HCT116 (cell line): ENCODE measurements at regions not wholly inside any gene's neighbourhood (a gene's known extent, or its start where the extent isn't known, plus 50 kb on each side); places are given as distances from the start of the nearest gene placed in this dataset.

ENCODE experiments used
- CTCF ChIP-seq, 3 experiments: fragments of 200-600 bp in 1 of 3; sonication (generic) in 1 of 3; IDR thresholded peaks in 2 of 3; conservative IDR thresholded peaks in 1 of 3; 2 replicates each; pipeline ENCODE4 v1.5.1; 2012 to 2017; ENCODE audit warnings: low read depth in 2 of 3, low read length in 2 of 3, antibody characterized with exemption in 1 of 3, borderline replicate concordance in 1 of 3, control low read depth in 1 of 3, mild to moderate bottlenecking in 1 of 3, mixed read lengths in 1 of 3, mixed run types in 1 of 3, moderate library complexity in 1 of 3; ENCODE audit not compliant: insufficient read depth in 1 of 3
- EGR1 ChIP-seq: IDR thresholded peaks from 2 replicates; pipeline ENCODE4 v1.6.1; 2012; ENCODE audit warnings: low read depth
- EZH2 ChIP-seq: fragments of 200-600 bp; sonication (generic); IDR thresholded peaks from 2 replicates; pipeline ENCODE4 v1.6.1; 2017; ENCODE audit warnings: antibody characterized with exemption, mixed run types
- EZH2phosphoT487 ChIP-seq: fragments of 200-600 bp; IDR thresholded peaks from 2 replicates; pipeline ENCODE4 v1.6.1; 2018; ENCODE audit warnings: antibody characterized with exemption, borderline replicate concordance
- POLR2A ChIP-seq: IDR thresholded peaks from 2 replicates; pipeline ENCODE4 v1.7.0; 2011; ENCODE audit warnings: borderline replicate concordance; ENCODE audit not compliant: insufficient read depth, insufficient read length; ENCODE audit errors: extremely low read depth
- POLR2AphosphoS5 ChIP-seq: IDR thresholded peaks from 2 replicates; pipeline ENCODE4 v1.6.1; 2011; ENCODE audit warnings: mild to moderate bottlenecking, low read depth, low read length, moderate library complexity
- RAD21 ChIP-seq: IDR thresholded peaks from 2 replicates; pipeline ENCODE4 v1.6.1; 2012; ENCODE audit warnings: low read depth, mild to moderate bottlenecking
- SP1 ChIP-seq: IDR thresholded peaks from 2 replicates; pipeline ENCODE4 v1.6.1; 2012; ENCODE audit warnings: low read depth
- SRF ChIP-seq: IDR thresholded peaks from 2 replicates; pipeline ENCODE4 v1.6.1; 2012; ENCODE audit warnings: low read depth
- ZBTB33 ChIP-seq: IDR thresholded peaks from 2 replicates; pipeline ENCODE4 v1.6.1; 2011; ENCODE audit warnings: mild to moderate bottlenecking, low read length, moderate library complexity; ENCODE audit not compliant: insufficient replicate concordance; ENCODE audit errors: extremely low read depth
- ZFX ChIP-seq: fragments of 450-650 bp; IDR thresholded peaks from 2 replicates; pipeline ENCODE4 v1.6.1; 2017
- ZNF274 ChIP-seq: fragments of 200-500 bp; sonication (Bioruptor generic); IDR thresholded peaks from 2 replicates; pipeline ENCODE4 v1.6.1; 2014; ENCODE audit warnings: mild to moderate bottlenecking, low read depth, low read length, inconsistent platforms
- TF ChIP-seq, protein P1 (sequence below): IDR thresholded peaks from 2 replicates; pipeline ENCODE4 v1.6.1; 2012

DNA sequence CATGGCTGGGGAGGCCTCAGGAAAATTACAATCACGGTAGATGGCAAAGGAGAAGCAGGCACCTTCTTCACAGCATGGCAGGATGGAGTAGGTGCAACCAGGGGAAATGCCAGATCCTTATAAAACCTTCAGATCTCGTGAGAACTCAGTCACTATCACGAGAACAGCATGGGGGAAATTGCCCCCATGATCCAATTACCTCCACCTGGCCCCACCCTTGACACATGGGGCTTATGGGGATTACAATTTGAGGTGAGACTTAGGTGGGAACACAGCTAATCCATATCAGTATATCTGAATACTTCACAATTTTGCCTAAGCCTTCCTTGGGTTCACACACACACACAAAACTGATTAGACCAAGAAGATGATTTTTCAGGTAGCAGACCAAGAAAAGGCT, 145.1 kb upstream of the COL1A2 start:
- TF ChIP-seq EGR1 (no peak), EZH2 (no peak), ZFX (no peak), CTCF (IDR thresholded peaks at IDR 0.05 in 2 of 3, conservative IDR thresholded peaks at IDR 0.05 in 1 of 3; ENCODE audit: borderline replicate concordance in 1 of 3, insufficient read depth in 1 of 3, low read depth in 2 of 3, low read length in 2 of 3) (no peak), POLR2A (no peak), SRF (no peak), ZBTB33 (no peak), EZH2phosphoT487 (no peak), RAD21 (no peak), ZNF274 (no peak), SP1 (no peak), POLR2AphosphoS5 (no peak)
- TF ChIP-seq, protein P1, sequence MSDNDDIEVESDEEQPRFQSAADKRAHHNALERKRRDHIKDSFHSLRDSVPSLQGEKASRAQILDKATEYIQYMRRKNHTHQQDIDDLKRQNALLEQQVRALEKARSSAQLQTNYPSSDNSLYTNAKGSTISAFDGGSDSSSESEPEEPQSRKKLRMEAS = no peak
